ENCODE measurements at regions not wholly inside any gene's neighbourhood (a gene's known extent, or its start where the extent isn't known, plus 50 kb on each side); places are given as distances from the start of the nearest gene placed in this dataset.
"Not testable (repeated sequence)": the region's sequence is repeated elsewhere in the genome, so short reads cannot be mapped to it uniquely, and the experiment has no call there.

- no peak for DNase-seq
These were observed 351.3 kb upstream of the KITLG start for GRCh38 chr12:88931598-88931997.

- no peak for DNase-seq
These were observed 345.2 kb upstream of the KITLG start for GRCh38 chr12:88925454-88925853.

GRCh38 chr12:88924162-88924561 lies 343.9 kb upstream of the KITLG start:
- DNase-seq = no peak

- DNase-seq = no peak
These were observed 343.4 kb upstream of the KITLG start for GRCh38 chr12:88923631-88924030.

DNA sequence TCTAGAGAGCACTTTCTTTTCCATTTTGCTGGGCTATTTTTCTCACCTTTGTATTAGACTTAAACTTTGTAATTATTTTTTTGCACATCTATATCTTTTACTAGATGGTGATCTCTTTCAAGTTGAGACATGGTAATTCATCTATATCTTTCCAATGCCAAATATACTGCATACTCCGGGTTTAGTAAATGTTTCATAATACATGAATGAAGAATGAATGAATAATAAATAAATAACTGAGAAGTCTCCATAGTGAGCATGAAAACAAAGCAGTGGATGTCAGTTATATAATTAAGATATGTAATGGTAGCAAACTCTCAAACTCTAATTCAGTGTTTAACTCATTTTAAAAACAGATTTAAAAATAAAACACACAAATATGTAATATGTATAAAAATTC lies 342.5 kb upstream of the KITLG start:
- DNase-seq = no peak

DNA sequence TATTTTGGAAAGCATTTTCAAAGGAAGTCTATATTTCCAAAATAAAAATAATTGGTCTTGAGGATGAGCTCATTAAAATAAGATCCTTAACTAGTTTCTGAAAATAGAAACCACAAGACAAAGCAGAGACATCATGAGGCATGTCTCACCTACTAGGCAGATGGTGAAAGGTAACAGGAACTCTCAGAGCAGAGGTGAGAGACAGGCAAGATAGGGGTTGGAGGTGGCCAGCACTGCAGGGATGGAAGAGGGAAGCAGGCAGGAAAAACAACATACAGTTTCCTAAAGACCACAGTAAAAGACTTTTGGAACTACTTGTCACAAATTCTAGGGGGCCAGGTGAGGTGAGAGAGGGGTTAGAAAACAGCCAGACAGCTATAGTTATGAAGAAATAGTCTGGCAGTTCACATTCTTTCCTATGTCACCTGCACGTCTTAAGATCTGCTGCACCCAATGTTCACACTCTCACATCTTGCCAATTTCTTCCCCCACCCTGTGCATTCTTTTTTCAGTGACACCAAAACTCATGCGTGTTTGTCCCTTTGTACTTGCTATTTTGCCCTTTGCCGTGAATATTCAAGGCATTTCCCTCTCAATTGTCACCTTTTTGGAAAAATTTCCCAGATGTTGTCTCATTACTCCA lies 341.7 kb upstream of the KITLG start:
- DNase-seq = no peak

DNA sequence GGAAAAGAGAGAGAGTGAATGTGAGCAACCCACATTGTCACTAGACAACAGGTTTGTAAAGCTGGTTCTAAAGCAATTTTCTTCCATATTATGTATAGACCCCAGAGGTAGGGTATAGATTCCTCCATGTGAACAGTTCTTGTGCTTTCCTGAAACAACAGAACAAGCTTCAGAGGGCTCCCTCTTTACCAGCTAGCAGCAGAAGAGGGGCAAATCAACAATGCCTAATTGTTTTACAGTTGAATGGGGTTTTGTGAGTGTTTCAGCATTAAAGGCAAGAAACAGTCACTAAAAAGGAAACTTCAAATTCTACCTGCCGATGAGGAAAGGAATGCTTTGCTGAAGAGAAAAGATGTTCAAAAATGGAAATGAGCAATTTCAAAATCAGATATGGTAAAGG lies 341.2 kb upstream of the KITLG start:
- DNase-seq = no peak

GRCh38 chr12:88918161-88918560 lies 337.9 kb upstream of the KITLG start:
- DNase-seq = no peak

GRCh38 chr12:88914967-88915366 lies 334.7 kb upstream of the KITLG start:
- no peak for DNase-seq

- no peak for DNase-seq
These were observed 329.2 kb upstream of the KITLG start for GRCh38 chr12:88909510-88909909.

DNA sequence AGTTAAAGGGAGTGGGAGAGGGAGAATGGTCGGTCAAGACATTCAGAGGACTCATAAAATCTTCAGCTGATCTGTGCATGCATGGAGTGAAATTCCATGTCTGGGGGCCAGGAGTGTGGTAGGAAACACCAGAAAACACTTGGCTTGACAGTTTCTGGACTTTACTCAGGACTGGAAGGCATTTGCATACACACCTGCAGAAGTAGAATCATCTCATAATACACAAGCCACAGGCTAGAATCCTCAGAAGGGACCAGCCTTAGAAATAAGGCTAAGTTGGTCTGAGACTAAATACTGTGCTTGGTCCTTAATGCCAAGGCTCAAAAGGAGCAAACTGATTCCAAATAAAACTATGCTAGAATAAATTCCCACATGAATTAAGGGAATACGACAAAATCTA lies 328.1 kb upstream of the KITLG start:
- no peak for DNase-seq

- DNase-seq = no peak
These were observed 324.4 kb upstream of the KITLG start for GRCh38 chr12:88904705-88905104.

DNA sequence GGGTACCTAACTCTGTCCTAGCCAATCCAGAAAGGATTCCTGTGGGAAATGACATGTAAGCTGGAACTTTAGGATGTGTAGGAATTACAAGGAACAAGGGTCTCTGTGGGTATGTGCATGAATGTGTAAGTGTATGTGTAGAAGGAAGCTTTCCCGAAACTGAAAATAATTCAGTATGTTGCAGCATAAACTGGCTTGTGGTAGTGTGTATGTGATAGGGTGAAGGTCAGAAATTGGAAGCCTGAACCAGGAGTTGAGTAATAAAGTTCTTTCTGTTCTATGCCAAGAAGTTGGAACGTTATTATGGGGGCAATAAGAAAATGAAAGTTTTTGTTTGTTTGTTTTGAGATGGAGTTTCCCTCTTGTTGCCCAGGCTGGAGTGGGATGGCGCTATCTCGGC lies 323.1 kb upstream of the KITLG start:
- no peak for DNase-seq

DNA sequence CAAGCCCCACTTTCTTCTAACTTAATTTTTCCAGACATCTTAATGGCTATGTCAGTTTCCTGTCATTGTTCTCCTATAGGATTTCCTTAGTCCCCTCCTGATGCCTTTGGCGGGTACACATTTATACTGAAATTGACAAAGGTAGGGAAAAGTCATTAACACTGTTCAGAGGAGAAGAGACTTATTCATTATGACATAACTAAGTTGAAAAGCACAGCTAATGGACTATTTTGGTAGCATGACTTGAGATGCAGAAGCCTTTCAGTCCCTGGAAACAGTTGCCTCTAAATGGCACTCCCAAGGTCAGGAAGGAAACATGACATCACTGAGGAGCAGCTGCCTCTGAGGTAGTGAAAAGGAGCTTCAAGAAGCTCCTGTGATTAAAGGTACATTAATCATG lies 317.5 kb upstream of the KITLG start:
- no peak for DNase-seq

- no peak for DNase-seq
These were observed 316.7 kb upstream of the KITLG start for GRCh38 chr12:88896958-88897357.

GRCh38 chr12:88895634-88896033 lies 315.4 kb upstream of the KITLG start:
- no peak for DNase-seq

GRCh38 chr12:88893801-88894200 lies 313.5 kb upstream of the KITLG start:
- no peak for DNase-seq

- not testable (repeated sequence) for DNase-seq
These were observed 311.2 kb upstream of the KITLG start for GRCh38 chr12:88891434-88891833.

- DNase-seq = no peak
These were observed 309.2 kb upstream of the KITLG start for GRCh38 chr12:88889326-88890110.

GRCh38 chr12:88884600-88884999 lies 304.3 kb upstream of the KITLG start:
- DNase-seq = no peak

GRCh38 chr12:88882662-88883061 lies 302.4 kb upstream of the KITLG start:
- DNase-seq = no peak

DNA sequence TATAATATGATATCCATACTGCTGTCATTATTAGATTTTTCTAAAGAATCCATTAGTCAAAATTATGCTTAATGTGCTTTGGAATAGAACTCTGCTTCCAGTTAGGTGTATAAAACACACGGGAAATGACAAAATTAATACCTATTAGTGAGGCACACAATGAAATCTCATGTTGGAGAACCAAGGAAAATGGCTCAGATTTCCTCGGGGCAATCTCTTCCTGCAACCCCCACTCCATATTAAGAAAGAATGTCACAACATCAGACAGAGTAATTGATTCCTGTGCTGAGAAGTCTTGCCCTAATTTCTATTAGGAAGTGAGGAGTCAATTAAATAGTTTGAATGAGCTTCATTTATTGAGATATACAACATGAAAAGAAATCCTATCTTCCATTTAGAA lies 299.8 kb upstream of the KITLG start:
- DNase-seq = no peak

DNA sequence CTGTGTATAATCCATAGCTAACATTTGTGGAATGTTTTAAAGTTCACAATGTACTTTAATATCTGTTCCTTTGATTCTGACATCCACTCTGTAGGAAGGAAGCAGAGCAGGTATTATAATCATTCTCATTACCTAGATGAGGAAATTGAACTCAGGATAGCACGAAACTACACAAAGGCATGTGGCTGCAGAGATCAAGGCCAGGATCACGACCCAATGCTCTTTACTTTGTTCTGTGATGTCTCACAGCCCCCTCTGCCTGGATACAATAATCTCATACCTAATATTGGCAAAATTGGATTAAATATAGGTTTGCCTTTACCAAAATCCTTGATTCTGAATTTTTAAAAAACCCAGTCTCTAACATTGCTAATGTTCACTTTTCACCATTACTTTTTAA lies 298.0 kb upstream of the KITLG start:
- DNase-seq = no peak

DNA sequence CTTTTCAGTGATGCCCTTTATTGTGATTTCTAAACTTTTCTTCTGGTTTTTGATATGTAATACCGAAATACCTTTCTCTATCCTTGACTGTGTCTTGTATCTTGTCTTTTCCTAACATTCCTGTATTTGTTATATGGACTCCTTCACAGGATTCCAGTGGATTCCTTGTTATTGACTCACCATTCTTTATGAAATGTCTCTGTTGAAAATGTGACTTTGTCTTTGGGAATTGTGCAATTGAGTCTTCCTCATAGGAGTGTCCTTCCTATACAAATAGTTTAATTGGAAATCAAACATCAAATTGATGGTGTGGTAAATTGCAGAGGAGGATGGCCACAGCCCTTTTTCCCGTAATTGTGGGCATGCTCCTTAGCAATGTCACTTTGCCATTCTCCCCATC lies 296.6 kb upstream of the KITLG start:
- no peak for DNase-seq
